B cell (primary cell): ENCODE measurements at regions not wholly inside any gene's neighbourhood (a gene's known extent, or its start where the extent isn't known, plus 50 kb on each side); places are given as distances from the start of the nearest gene placed in this dataset.

Experiments used
- ATAC-seq: fragments of 200-7000 bp; cut with Tn5 transposase; one replicate; pipeline ENCODE4 v1.10.0; 2021; ENCODE audit warnings: low read depth, mild to moderate bottlenecking, moderate number of reproducible peaks, moderate library complexity
- CTCF ChIA-PET: fragments of 350-600 bp; sonication (Branson Sonifier 250); formaldehyde crosslinking; loops from one replicate; lab custom pipeline; 2021; ENCODE audit warnings: antibody characterized with exemption, inconsistent platforms; lab: Charles Lee
- POLR2A ChIA-PET: fragments of 350-600 bp; sonication (Branson Sonifier 250); formaldehyde crosslinking; loops from one replicate; lab custom pipeline; 2021; ENCODE audit warnings: antibody characterized with exemption; lab: Charles Lee
- DNase-seq: peaks from one replicate; pipeline ENCODE4 v3.0.0; 2013
- H2AFZ ChIP-seq: 2 replicates; pipeline ENCODE4 v1.6.1; 2012; ENCODE audit warnings: mild to moderate bottlenecking, low read depth, low read length; ENCODE audit not compliant: insufficient read depth, poor library complexity, severe bottlenecking
- H3K27ac ChIP-seq, 2 donors: 1 replicate in 1 of 2; 2 replicates in 1 of 2; pipeline ENCODE4 v1.5.1; 2012 to 2013; ENCODE audit warnings: low read length in 2 of 2, mild to moderate bottlenecking in 2 of 2, moderate library complexity in 1 of 2
- H3K27me3 ChIP-seq, 4 experiments: fragments of 200-600 bp in 1 of 4; sonication (generic) in 1 of 4; replicated peaks in 1 of 4; 1 replicate in 2 of 4; 2 replicates in 2 of 4; pipeline versions ENCODE4 v1.6.1 to v1.7.0; 2013 to 2016; ENCODE audit warnings: low read length in 3 of 4, mild to moderate bottlenecking in 2 of 4, mixed read lengths in 1 of 4, moderate library complexity in 1 of 4; ENCODE audit not compliant: insufficient read depth in 4 of 4, control insufficient read depth in 3 of 4; ENCODE audit errors: control extremely low read depth in 1 of 4
- H3K36me3 ChIP-seq, 2 experiments: replicated peaks in 1 of 2; 1 replicate in 1 of 2; 2 replicates in 1 of 2; pipeline versions ENCODE4 v1.6.1 to v1.7.1; 2013; ENCODE audit warnings: low read length in 1 of 2; ENCODE audit not compliant: insufficient read depth in 2 of 2, control insufficient read depth in 1 of 2; ENCODE audit errors: control extremely low read depth in 1 of 2, extremely low read depth in 1 of 2
- H3K4me1 ChIP-seq, 2 donors: fragments of 200-600 bp in 1 of 2; sonication (generic) in 1 of 2; 1 replicate in 1 of 2; 2 replicates in 1 of 2; pipeline versions ENCODE4 v1.5.1 to v1.6.1; 2013 to 2017; ENCODE audit warnings: low read length in 2 of 2; ENCODE audit not compliant: control insufficient read depth in 2 of 2, insufficient read depth in 2 of 2
- H3K4me2 ChIP-seq: replicated peaks from 2 replicates; pipeline ENCODE3; 2012; ENCODE audit warnings: mild to moderate bottlenecking, low read depth, low read length; ENCODE audit not compliant: poor library complexity, severe bottlenecking
- H3K4me3 ChIP-seq, 5 experiments: fragments of 200-600 bp in 1 of 5; sonication (generic) in 1 of 5; 1 replicate in 3 of 5; 2 replicates in 2 of 5; pipeline versions ENCODE4 v1.5.1 to v1.7.0; 2011 to 2016; ENCODE audit warnings: low read length in 4 of 5, mild to moderate bottlenecking in 4 of 5, low read depth in 2 of 5, control low read depth in 1 of 5, moderate library complexity in 1 of 5; ENCODE audit not compliant: insufficient read depth in 1 of 5; ENCODE audit errors: control extremely low read depth in 1 of 5, extremely low read depth in 1 of 5
- H3K79me2 ChIP-seq: fragments of 200-600 bp; sonication (generic); one replicate; pipeline ENCODE4 v1.6.0; 2016; ENCODE audit warnings: low read length; ENCODE audit not compliant: control insufficient read depth, insufficient read depth
- H3K9ac ChIP-seq: fragments of 200-600 bp; sonication (generic); 2 replicates; pipeline ENCODE4 v1.6.1; 2017; ENCODE audit warnings: mild to moderate bottlenecking, low read length, moderate library complexity
- H3K9me3 ChIP-seq, 3 donors: one replicate each; pipeline versions ENCODE4 v1.6.1 to v1.7.1; 2013; ENCODE audit warnings: low read length in 2 of 3; ENCODE audit not compliant: control insufficient read depth in 2 of 3, insufficient read depth in 1 of 3; ENCODE audit errors: control extremely low read depth in 1 of 3
- H4K20me1 ChIP-seq: 2 replicates; pipeline ENCODE4 v1.6.0; 2012; ENCODE audit warnings: mild to moderate bottlenecking, low read length; ENCODE audit not compliant: insufficient read depth, control insufficient read depth, poor library complexity, severe bottlenecking
- H3K27ac Mint-ChIP-seq: one replicate; pipeline ENCODE4 v1.8.0; 2021; ENCODE audit warnings: mixed read lengths
- H3K27me3 Mint-ChIP-seq: one replicate; pipeline ENCODE4 v1.8.0; 2021; ENCODE audit warnings: mixed read lengths
- H3K4me1 Mint-ChIP-seq: one replicate; pipeline ENCODE4 v1.8.0; 2021; ENCODE audit warnings: mixed read lengths
- H3K4me3 Mint-ChIP-seq: one replicate; pipeline ENCODE4 v1.8.0; 2021; ENCODE audit warnings: mixed read lengths
- H3K9me3 Mint-ChIP-seq: one replicate; pipeline ENCODE4 v1.8.0; 2022; ENCODE audit warnings: mixed read lengths; ENCODE audit not compliant: insufficient read depth
- EZH2 ChIP-seq: IDR thresholded peaks from 2 replicates; pipeline ENCODE4 v1.6.1; 2012; ENCODE audit warnings: borderline replicate concordance, low read depth, mild to moderate bottlenecking, moderate library complexity, low read length; ENCODE audit not compliant: insufficient read depth, poor library complexity, severe bottlenecking
- WGBS: methylation state at CpG from one replicate; pipeline ENCODE4 v1.1.5; 2013; ENCODE audit warnings: missing lambda C conversion rate; ENCODE audit not compliant: insufficient coverage; 5-methylcytosine and 5-hydroxymethylcytosine counted together
- intact Hi-C: fragments of 100-400 bp; cut with micrococcal nuclease; formaldehyde crosslinking; loops from one replicate; pipeline ENCODE4 v1.10.0; 2022
- TF ChIP-seq, protein P1 (sequence below): fragments of 200-600 bp; IDR thresholded peaks from one replicate; pipeline ENCODE4 v1.8.0; 2022; ENCODE audit warnings: antibody characterized with exemption, mild to moderate bottlenecking

DNA sequence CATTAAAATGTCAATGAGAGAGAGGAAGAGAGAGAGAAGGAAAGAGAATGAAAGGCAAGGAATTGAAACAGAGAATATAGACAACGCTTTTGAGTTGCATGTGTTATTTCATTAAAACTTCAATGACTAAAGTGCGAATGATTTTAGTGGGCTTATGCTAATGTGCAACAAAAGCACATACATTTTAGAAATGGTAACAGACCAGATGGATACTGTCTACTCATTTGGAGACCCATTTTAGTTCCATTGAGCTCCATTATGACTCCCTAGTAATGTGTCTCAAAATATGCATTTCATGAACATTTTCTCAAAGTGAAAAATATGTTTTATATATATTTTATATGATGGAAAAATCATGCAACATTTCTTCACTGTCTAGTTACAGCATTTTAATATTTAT, 622.2 kb upstream of the GCFC2 start:
- no CpG with 5 or more reads among the region's 2 CpGs for WGBS
- Histone ChIP-seq H3K27me3 (no peaks in the 10 kb centered on the region), H3K27ac (no peak overlapping the region), H3K36me3 (no peaks in the 10 kb centered on the region), H3K4me1 (no peaks in the 10 kb centered on the region), H3K79me2 (no peaks in the 10 kb centered on the region), H3K4me3 (no peak overlapping the region), H3K9ac (no peak overlapping the region), H2AFZ (no peak overlapping the region), H3K9me3 (peaks cover 0 to 8% (median 0%) of the 10 kb centered on the region in 3 donors), H3K4me2 (no peak overlapping the region), H4K20me1 (no peaks in the 10 kb centered on the region)
- Mint-ChIP-seq H3K27me3 (no peaks in the 10 kb centered on the region), H3K27ac (no peak overlapping the region), H3K4me1 (no peaks in the 10 kb centered on the region), H3K9me3 (peaks cover 19% of the 10 kb centered on the region), H3K4me3 (no peak overlapping the region)
- ATAC-seq (no peak), DNase-seq (no peak)
- ChIA-PET CTCF (no interaction called here), POLR2A (no interaction called here)
- TF ChIP-seq EZH2: no peak
- TF ChIP-seq, protein P1, sequence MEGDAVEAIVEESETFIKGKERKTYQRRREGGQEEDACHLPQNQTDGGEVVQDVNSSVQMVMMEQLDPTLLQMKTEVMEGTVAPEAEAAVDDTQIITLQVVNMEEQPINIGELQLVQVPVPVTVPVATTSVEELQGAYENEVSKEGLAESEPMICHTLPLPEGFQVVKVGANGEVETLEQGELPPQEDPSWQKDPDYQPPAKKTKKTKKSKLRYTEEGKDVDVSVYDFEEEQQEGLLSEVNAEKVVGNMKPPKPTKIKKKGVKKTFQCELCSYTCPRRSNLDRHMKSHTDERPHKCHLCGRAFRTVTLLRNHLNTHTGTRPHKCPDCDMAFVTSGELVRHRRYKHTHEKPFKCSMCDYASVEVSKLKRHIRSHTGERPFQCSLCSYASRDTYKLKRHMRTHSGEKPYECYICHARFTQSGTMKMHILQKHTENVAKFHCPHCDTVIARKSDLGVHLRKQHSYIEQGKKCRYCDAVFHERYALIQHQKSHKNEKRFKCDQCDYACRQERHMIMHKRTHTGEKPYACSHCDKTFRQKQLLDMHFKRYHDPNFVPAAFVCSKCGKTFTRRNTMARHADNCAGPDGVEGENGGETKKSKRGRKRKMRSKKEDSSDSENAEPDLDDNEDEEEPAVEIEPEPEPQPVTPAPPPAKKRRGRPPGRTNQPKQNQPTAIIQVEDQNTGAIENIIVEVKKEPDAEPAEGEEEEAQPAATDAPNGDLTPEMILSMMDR: no peak
- intact Hi-C loops: no loop called here

DNA sequence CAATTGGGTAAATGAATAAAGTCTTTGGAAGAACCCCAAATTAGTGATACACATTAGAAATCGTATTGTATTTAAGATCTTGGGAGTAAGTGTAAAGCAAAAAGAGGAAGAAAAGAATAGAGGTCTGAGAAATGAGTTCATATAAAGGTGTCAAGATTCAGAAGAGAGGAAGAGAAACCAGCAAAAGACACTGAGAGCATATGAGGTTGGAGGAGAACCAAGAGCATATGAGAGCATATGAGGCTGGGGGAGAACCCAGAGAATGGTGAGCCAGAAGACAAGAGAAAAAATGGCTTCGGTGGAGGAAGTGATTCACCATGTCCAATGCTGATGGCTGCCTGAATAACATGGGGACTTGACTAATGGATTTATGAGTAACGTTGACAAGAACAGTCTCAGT, 620.1 kb upstream of the GCFC2 start:
- Histone ChIP-seq H3K4me1 (no peaks in the 10 kb centered on the region), H3K9me3 (no peaks in the 10 kb centered on the region), H3K4me2 (no peak overlapping the region), H2AFZ (no peak overlapping the region), H3K9ac (no peak overlapping the region), H4K20me1 (no peaks in the 10 kb centered on the region), H3K27ac (no peak overlapping the region), H3K36me3 (no peaks in the 10 kb centered on the region), H3K79me2 (no peaks in the 10 kb centered on the region), H3K27me3 (no peaks in the 10 kb centered on the region), H3K4me3 (no peak overlapping the region)
- CTCF ChIA-PET: no interaction called here
- Mint-ChIP-seq H3K9me3 (peaks cover 15% of the 10 kb centered on the region), H3K4me3 (no peak overlapping the region), H3K4me1 (no peaks in the 10 kb centered on the region), H3K27me3 (no peaks in the 10 kb centered on the region), H3K27ac (no peak overlapping the region)
- 78% methylated on average over 3 of the region's 3 CpGs for WGBS
- no peak for ATAC-seq
- TF ChIP-seq, protein P1: no peak
- TF ChIP-seq EZH2: no peak
- POLR2A ChIA-PET: no interaction called here
- intact Hi-C loops: no loop called here
- DNase-seq: no peak
